Suprapubic skin (tissue), 4 donors: ENCODE measurements at regions not wholly inside any gene's neighbourhood (a gene's known extent, or its start where the extent isn't known, plus 50 kb on each side); places are given as distances from the start of the nearest gene placed in this dataset.
"Not testable (repeated sequence)": the region's sequence is repeated elsewhere in the genome, so short reads cannot be mapped to it uniquely, and the experiment has no call there.

ENCODE experiments used
- DNase-seq, 2 donors: peaks; one replicate each; pipeline ENCODE4 v3.0.0-alpha.2; 2019; ENCODE audit warnings: low spot score in 2 of 2
- H3K27ac ChIP-seq: fragments of 200-600 bp; sonication (generic); one replicate; pipeline ENCODE4 v1.5.1; 2019
- H3K27me3 ChIP-seq: fragments of 200-600 bp; sonication (generic); one replicate; pipeline ENCODE4 v1.5.1; 2019
- H3K36me3 ChIP-seq: fragments of 200-600 bp; sonication (generic); one replicate; pipeline ENCODE4 v1.5.1; 2019
- H3K4me1 ChIP-seq: fragments of 200-600 bp; sonication (generic); one replicate; pipeline ENCODE4 v1.5.1; 2019
- H3K4me3 ChIP-seq: fragments of 200-600 bp; sonication (generic); one replicate; pipeline ENCODE4 v1.5.1; 2019; ENCODE audit warnings: mild to moderate bottlenecking
- H3K9me3 ChIP-seq: fragments of 200-600 bp; sonication (generic); one replicate; pipeline ENCODE4 v1.5.1; 2019
- CTCF ChIP-seq, 2 donors: fragments of 200-600 bp in 1 of 2; fragments of 450-650 bp in 1 of 2; sonication (generic) in 1 of 2; IDR thresholded peaks; one replicate each; pipeline ENCODE4 v1.5.1; 2016 to 2019; ENCODE audit warnings: antibody characterized with exemption in 2 of 2, mild to moderate bottlenecking in 1 of 2, moderate library complexity in 1 of 2
- EP300 ChIP-seq: sonication (generic); formaldehyde crosslinking; IDR thresholded peaks from one replicate; pipeline ENCODE4 v1.6.1; 2017; ENCODE audit warnings: antibody characterized with exemption
- POLR2A ChIP-seq, 2 donors: fragments of 450-650 bp; IDR thresholded peaks; one replicate each; pipeline ENCODE4 v1.6.1; 2017; ENCODE audit warnings: antibody characterized with exemption in 2 of 2, mild to moderate bottlenecking in 2 of 2, moderate library complexity in 2 of 2
- POLR2AphosphoS5 ChIP-seq, 3 donors: sonication (generic); formaldehyde crosslinking; IDR thresholded peaks; one replicate each; pipeline ENCODE4 v1.6.1; 2017; ENCODE audit warnings: antibody characterized with exemption in 3 of 3
- WGBS: methylation state at CpG from one replicate; pipeline ENCODE4 v1.1.5; 2018; 5-methylcytosine and 5-hydroxymethylcytosine counted together

DNA sequence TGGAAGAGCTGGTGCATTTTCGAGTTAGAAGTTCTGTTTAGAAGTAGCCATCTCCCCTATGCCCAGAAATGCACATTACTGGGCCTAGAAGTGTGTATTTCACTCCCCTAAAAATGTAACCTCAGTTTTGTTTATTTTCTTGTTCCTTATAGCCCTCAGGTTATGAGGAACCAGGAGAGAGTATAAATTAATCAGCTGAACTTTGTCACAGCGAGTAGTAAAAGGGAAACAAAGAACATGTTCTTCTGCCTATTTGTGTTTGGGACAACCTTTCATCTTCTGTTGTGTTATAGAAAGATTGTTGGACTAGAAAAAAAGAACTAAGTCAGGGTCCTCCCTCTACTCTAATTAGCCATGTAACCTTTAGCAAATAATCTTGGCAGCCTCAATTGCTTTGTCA, 160.5 kb upstream of the PDE4B start:
- H3K27ac ChIP-seq, result no peak overlapping the region
- TF ChIP-seq EP300 (no peak), CTCF (IDR thresholded peaks at IDR 0.05) (no peak), POLR2AphosphoS5 (IDR thresholded peaks at IDR 0.05) (no peak), POLR2A (IDR thresholded peaks at IDR 0.05) (no peak)
- H3K4me1 ChIP-seq, result no peaks in the 10 kb centered on the region
- H3K9me3 ChIP-seq, result no peaks in the 10 kb centered on the region
- WGBS, result 82% methylated on average over 2 of the region's 2 CpGs
- no peaks in the 10 kb centered on the region for H3K36me3 ChIP-seq
- no peak for DNase-seq
- no peaks in the 10 kb centered on the region for H3K27me3 ChIP-seq
- no peak overlapping the region for H3K4me3 ChIP-seq

DNA sequence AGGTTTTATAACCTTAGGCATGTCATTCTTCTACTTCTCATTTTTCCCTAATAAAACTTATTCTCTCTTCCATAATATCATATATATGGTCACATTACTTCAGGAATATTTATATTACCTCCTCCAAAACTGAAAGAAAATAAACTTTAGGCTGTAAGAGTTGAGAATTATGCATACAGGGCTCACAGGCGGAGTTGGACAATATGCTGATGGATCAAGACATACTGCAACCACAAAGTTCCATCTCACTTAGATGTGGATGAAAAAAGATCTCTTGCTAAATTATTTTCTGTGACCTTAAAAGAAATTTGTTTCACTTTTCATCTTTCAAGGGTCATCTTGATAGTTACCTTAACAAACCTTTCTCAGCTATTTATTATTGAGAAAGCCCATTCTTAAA, 152.6 kb upstream of the PDE4B start:
- Histone ChIP-seq H3K9me3 (no peaks in the 10 kb centered on the region), H3K4me1 (no peaks in the 10 kb centered on the region), H3K27ac (no peak overlapping the region), H3K4me3 (no peak overlapping the region), H3K36me3 (no peaks in the 10 kb centered on the region), H3K27me3 (no peaks in the 10 kb centered on the region)
- WGBS, result 91% methylated on average over 1 of the region's 1 CpG
- TF ChIP-seq POLR2AphosphoS5 (IDR thresholded peaks at IDR 0.05), result no peak
- no peak for TF ChIP-seq CTCF (IDR thresholded peaks at IDR 0.05)
- DNase-seq, result no peak

DNA sequence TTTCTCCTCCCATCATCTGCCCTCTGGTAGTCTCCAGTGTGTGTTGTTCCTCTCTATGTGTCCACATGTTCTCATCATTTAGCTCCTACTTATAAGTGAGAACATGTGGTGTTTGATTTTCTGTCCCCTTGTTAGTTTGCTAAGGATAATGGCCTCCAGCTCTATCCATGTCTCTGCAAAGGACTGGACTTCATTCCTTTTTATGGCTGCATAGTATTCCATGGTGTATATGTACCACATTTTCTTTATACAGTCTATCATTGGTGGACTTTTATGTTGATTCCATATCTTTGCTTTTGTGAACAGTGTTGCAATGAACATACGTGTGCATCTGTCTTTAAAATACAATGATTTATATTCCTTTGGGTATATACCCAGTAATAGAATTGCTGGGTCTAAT, 143.5 kb upstream of the PDE4B start:
- not testable (repeated sequence) for H3K9me3 ChIP-seq, H3K27ac ChIP-seq, H3K27me3 ChIP-seq, H3K36me3 ChIP-seq, H3K4me3 ChIP-seq, H3K4me1 ChIP-seq, DNase-seq
- 86% methylated on average over 1 of the region's 1 CpG for WGBS

DNA sequence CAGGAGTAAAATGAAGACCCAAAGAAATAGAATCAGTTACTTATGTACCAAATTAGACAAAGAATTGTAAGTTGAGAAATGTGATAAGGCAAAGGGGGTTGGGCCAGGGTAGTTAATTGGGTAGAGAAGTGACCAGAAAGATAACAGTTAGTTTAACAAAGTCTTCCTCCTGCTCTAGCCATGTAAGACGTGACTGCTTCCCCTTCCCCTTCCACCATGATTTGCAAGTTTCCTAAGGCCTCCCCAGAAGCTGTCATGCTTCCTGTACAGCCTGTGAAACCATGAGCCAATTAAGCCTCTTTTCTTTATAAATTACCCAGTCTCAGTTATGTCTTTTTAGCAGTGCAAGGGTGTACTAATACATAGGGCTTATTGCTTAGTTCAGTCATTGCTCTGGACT, 142.0 kb upstream of the PDE4B start:
- WGBS, result 69% methylated on average over 1 of the region's 1 CpG
- H3K27me3 ChIP-seq, result no peaks in the 10 kb centered on the region
- DNase-seq, result no peak
- no peaks in the 10 kb centered on the region for H3K36me3 ChIP-seq
- no peak overlapping the region for H3K27ac ChIP-seq
- H3K4me3 ChIP-seq, result no peak overlapping the region
- TF ChIP-seq POLR2AphosphoS5 (IDR thresholded peaks at IDR 0.05) (no peak), POLR2A (IDR thresholded peaks at IDR 0.05) (no peak), CTCF (IDR thresholded peaks at IDR 0.05) (no peak), EP300 (no peak)
- H3K4me1 ChIP-seq, result no peaks in the 10 kb centered on the region
- no peaks in the 10 kb centered on the region for H3K9me3 ChIP-seq

- H3K4me3 ChIP-seq, H3K36me3 ChIP-seq, DNase-seq, H3K9me3 ChIP-seq, H3K27ac ChIP-seq, H3K4me1 ChIP-seq, H3K27me3 ChIP-seq: not testable (repeated sequence)
- WGBS, result 75% methylated on average over 2 of the region's 2 CpGs
These were observed 138.2 kb upstream of the PDE4B start for GRCh38 chr1:65654526-65654925.

GRCh38 chr1:65657609-65658008, 135.1 kb upstream of the PDE4B start:
- 82% methylated on average over 2 of the region's 2 CpGs for WGBS

GRCh38 chr1:65658122-65658521, 134.6 kb upstream of the PDE4B start:
- Histone ChIP-seq H3K4me1 (no peaks in the 10 kb centered on the region), H3K9me3 (no peaks in the 10 kb centered on the region), H3K36me3 (no peaks in the 10 kb centered on the region), H3K27me3 (no peaks in the 10 kb centered on the region), H3K4me3 (no peak overlapping the region), H3K27ac (no peak overlapping the region)
- TF ChIP-seq POLR2AphosphoS5 (IDR thresholded peaks at IDR 0.05), result no peak
- no peak for TF ChIP-seq CTCF (IDR thresholded peaks at IDR 0.05)
- TF ChIP-seq EP300, result no peak
- no peak for TF ChIP-seq POLR2A (IDR thresholded peaks at IDR 0.05)
- WGBS, result 51% methylated on average over 4 of the region's 4 CpGs
- DNase-seq, result no peak

More at GRCh38 chr1:65657609-65658008, 135.1 kb upstream of the PDE4B start:
- not testable (repeated sequence) for H3K27me3 ChIP-seq, H3K4me1 ChIP-seq, H3K9me3 ChIP-seq, H3K4me3 ChIP-seq, H3K36me3 ChIP-seq, DNase-seq, H3K27ac ChIP-seq
